BLaER1 (cell line): ENCODE measurements at regions not wholly inside any gene's neighbourhood (a gene's known extent, or its start where the extent isn't known, plus 50 kb on each side); places are given as distances from the start of the nearest gene placed in this dataset.

Source experiments
- H3K27ac ChIP-seq: shearing (Covaris generic); formaldehyde crosslinking; 2 replicates; pipeline ENCODE4 v1.8.1; 2022
- H3K27me3 ChIP-seq: shearing (Covaris generic); formaldehyde crosslinking; 2 replicates; pipeline ENCODE4 v1.8.1; 2022
- H3K36me3 ChIP-seq: shearing (Covaris generic); formaldehyde crosslinking; 2 replicates; pipeline ENCODE4 v1.8.1; 2022
- H3K4me1 ChIP-seq: shearing (Covaris generic); formaldehyde crosslinking; 2 replicates; pipeline ENCODE4 v1.8.1; 2022
- H3K4me2 ChIP-seq: shearing (Covaris generic); formaldehyde crosslinking; 2 replicates; pipeline ENCODE4 v1.8.1; 2022
- H3K4me3 ChIP-seq: shearing (Covaris generic); formaldehyde crosslinking; 2 replicates; pipeline ENCODE4 v1.8.1; 2022
- H3K9ac ChIP-seq: shearing (Covaris generic); formaldehyde crosslinking; 2 replicates; pipeline ENCODE4 v1.8.1; 2022
- H3K9me3 ChIP-seq: shearing (Covaris generic); formaldehyde crosslinking; 2 replicates; pipeline ENCODE4 v1.8.1; 2022
- H4K20me1 ChIP-seq: shearing (Covaris generic); formaldehyde crosslinking; 2 replicates; pipeline ENCODE4 v1.8.1; 2022
- Cebpa-rat ChIP-seq: shearing (Covaris generic); IDR thresholded peaks from 2 replicates; pipeline ENCODE4 v1.8.1; 2022

GRCh38 chr16:35195864-35196216, 1736.4 kb downstream of the TP53TG3F start:
- Histone ChIP-seq H3K27me3 (no peaks in the 10 kb centered on the region), H4K20me1 (no peaks in the 10 kb centered on the region), H3K4me2 (no peak overlapping the region), H3K27ac (no peak overlapping the region), H3K36me3 (no peaks in the 10 kb centered on the region), H3K9ac (no peak overlapping the region), H3K9me3 (peaks cover 21% of the 10 kb centered on the region; the same call in 1 of the 2 replicates), H3K4me1 (no peaks in the 10 kb centered on the region), H3K4me3 (no peak overlapping the region)
- no peak for TF ChIP-seq Cebpa-rat

GRCh38 chr16:35196313-35196712, 1736.9 kb downstream of the TP53TG3F start:
- H3K27ac ChIP-seq = no peak overlapping the region
- H3K27me3 ChIP-seq = no peaks in the 10 kb centered on the region
- TF ChIP-seq Cebpa-rat = no peak
- H3K9ac ChIP-seq = no peak overlapping the region
- no peak overlapping the region for H3K4me3 ChIP-seq
- H3K4me2 ChIP-seq = no peak overlapping the region
- H3K36me3 ChIP-seq = no peaks in the 10 kb centered on the region
- H3K4me1 ChIP-seq = no peaks in the 10 kb centered on the region
- H4K20me1 ChIP-seq = no peaks in the 10 kb centered on the region
- peaks cover 21% of the 10 kb centered on the region; the same call in 1 of the 2 replicates for H3K9me3 ChIP-seq

GRCh38 chr16:35197656-35198055, 1738.2 kb downstream of the TP53TG3F start:
- no peak overlapping the region for H3K4me2 ChIP-seq
- no peaks in the 10 kb centered on the region for H3K4me1 ChIP-seq
- H3K9ac ChIP-seq = no peak overlapping the region
- no peaks in the 10 kb centered on the region for H3K27me3 ChIP-seq
- H4K20me1 ChIP-seq = no peaks in the 10 kb centered on the region
- H3K4me3 ChIP-seq = no peak overlapping the region
- no peaks in the 10 kb centered on the region for H3K36me3 ChIP-seq
- TF ChIP-seq Cebpa-rat = no peak
- H3K9me3 ChIP-seq = peaks cover 21% of the 10 kb centered on the region; the same call in 1 of the 2 replicates
- no peak overlapping the region for H3K27ac ChIP-seq

GRCh38 chr16:35198223-35199199, 1739.1 kb downstream of the TP53TG3F start:
- Histone ChIP-seq H4K20me1 (no peaks in the 10 kb centered on the region), H3K9me3 (peaks cover 21% of the 10 kb centered on the region; the same call in 1 of the 2 replicates), H3K9ac (no peak overlapping the region), H3K27me3 (no peaks in the 10 kb centered on the region), H3K36me3 (no peaks in the 10 kb centered on the region), H3K4me3 (no peak overlapping the region), H3K4me1 (no peaks in the 10 kb centered on the region), H3K4me2 (no peak overlapping the region), H3K27ac (no peak overlapping the region)
- TF ChIP-seq Cebpa-rat = no peak

GRCh38 chr16:35200662-35201061, 1741.2 kb downstream of the TP53TG3F start:
- no peaks in the 10 kb centered on the region for H3K36me3 ChIP-seq
- no peaks in the 10 kb centered on the region for H4K20me1 ChIP-seq
- H3K9ac ChIP-seq = no peak overlapping the region
- H3K4me2 ChIP-seq = no peak overlapping the region
- H3K4me1 ChIP-seq = no peaks in the 10 kb centered on the region
- H3K4me3 ChIP-seq = no peak overlapping the region
- no peak overlapping the region for H3K27ac ChIP-seq
- peaks cover 12% of the 10 kb centered on the region; the same call in 1 of the 2 replicates for H3K9me3 ChIP-seq
- no peak for TF ChIP-seq Cebpa-rat
- no peaks in the 10 kb centered on the region for H3K27me3 ChIP-seq

GRCh38 chr16:35201151-35201550, 1741.7 kb downstream of the TP53TG3F start:
- H3K4me1 ChIP-seq = no peaks in the 10 kb centered on the region
- H3K9ac ChIP-seq = no peak overlapping the region
- H3K27me3 ChIP-seq = no peaks in the 10 kb centered on the region
- no peak overlapping the region for H3K27ac ChIP-seq
- no peaks in the 10 kb centered on the region for H3K36me3 ChIP-seq
- no peak overlapping the region for H3K4me2 ChIP-seq
- H3K4me3 ChIP-seq = no peak overlapping the region
- peaks cover 7% of the 10 kb centered on the region; the same call in 1 of the 2 replicates for H3K9me3 ChIP-seq
- H4K20me1 ChIP-seq = no peaks in the 10 kb centered on the region
- no peak for TF ChIP-seq Cebpa-rat

GRCh38 chr16:35203636-35204035, 1744.2 kb downstream of the TP53TG3F start:
- H3K36me3 ChIP-seq = no peaks in the 10 kb centered on the region
- peaks cover 18% of the 10 kb centered on the region for H3K9me3 ChIP-seq
- no peak overlapping the region for H3K4me2 ChIP-seq
- no peak for TF ChIP-seq Cebpa-rat
- H3K4me3 ChIP-seq = no peak overlapping the region
- H3K4me1 ChIP-seq = no peaks in the 10 kb centered on the region
- H3K27ac ChIP-seq = no peak overlapping the region
- H3K27me3 ChIP-seq = no peaks in the 10 kb centered on the region
- H4K20me1 ChIP-seq = no peaks in the 10 kb centered on the region
- no peak overlapping the region for H3K9ac ChIP-seq

GRCh38 chr16:35207059-35207999, 1747.9 kb downstream of the TP53TG3F start:
- peaks cover 18% of the 10 kb centered on the region for H3K9me3 ChIP-seq
- no peak for TF ChIP-seq Cebpa-rat
- H3K4me1 ChIP-seq = peaks cover 6% of the 10 kb centered on the region; the same call in 1 of the 2 replicates
- no peak overlapping the region for H3K4me2 ChIP-seq
- H3K36me3 ChIP-seq = no peaks in the 10 kb centered on the region
- H4K20me1 ChIP-seq = no peaks in the 10 kb centered on the region
- no peaks in the 10 kb centered on the region for H3K27me3 ChIP-seq
- H3K4me3 ChIP-seq = no peak overlapping the region
- no peak overlapping the region for H3K27ac ChIP-seq
- H3K9ac ChIP-seq = no peak overlapping the region

GRCh38 chr16:35208001-35208935, 1748.9 kb downstream of the TP53TG3F start:
- H3K27me3 ChIP-seq = no peaks in the 10 kb centered on the region
- H3K9me3 ChIP-seq = peaks cover 18% of the 10 kb centered on the region
- no peak overlapping the region for H3K27ac ChIP-seq
- no peaks in the 10 kb centered on the region for H3K36me3 ChIP-seq
- H3K4me2 ChIP-seq = no peak overlapping the region
- no peak overlapping the region for H3K4me3 ChIP-seq
- peaks cover 6% of the 10 kb centered on the region; the same call in 1 of the 2 replicates for H3K4me1 ChIP-seq
- no peak for TF ChIP-seq Cebpa-rat
- no peaks in the 10 kb centered on the region for H4K20me1 ChIP-seq
- H3K9ac ChIP-seq = no peak overlapping the region
